ENCODE measurements at regions not wholly inside any gene's neighbourhood (a gene's known extent, or its start where the extent isn't known, plus 50 kb on each side); places are given as distances from the start of the nearest gene placed in this dataset.

DNA sequence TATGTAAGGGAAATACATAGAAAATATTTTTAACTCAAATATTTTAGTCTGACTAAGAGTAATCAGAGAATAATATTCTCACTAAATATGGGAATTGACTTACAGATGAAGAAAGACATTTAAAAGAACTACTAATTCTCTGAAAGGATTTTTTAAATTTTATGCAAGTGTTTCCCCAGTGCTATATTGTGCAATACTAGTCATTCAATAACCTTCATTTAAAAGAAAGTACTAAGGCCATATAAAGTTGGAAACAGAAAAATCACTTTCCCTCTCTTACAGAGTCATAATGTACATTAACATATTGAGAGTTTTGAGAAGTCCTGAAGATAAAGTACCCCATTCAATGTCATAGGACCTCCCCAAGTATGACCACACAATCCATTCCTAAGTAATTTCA lies 584.6 kb upstream of the ACVR2A start:
- Histone ChIP-seq H3K4me3 (replicated peaks; ENCODE audit: insufficient read depth, low read length) (no peak overlapping the region), H3K27ac (replicated peaks) (no peak overlapping the region), H3K27me3 (ENCODE audit: insufficient read depth, poor library complexity, severe bottlenecking) (no peaks in the 10 kb centered on the region)
- TF ChIP-seq GABPA (IDR thresholded peaks at IDR 0.05; ENCODE audit: low read depth) (no peak), SPI1 (IDR thresholded peaks at IDR 0.05; ENCODE audit: borderline replicate concordance, low read depth) (no peak), POLR2AphosphoS5 (IDR thresholded peaks at IDR 0.05; ENCODE audit: low read depth) (no peak)
- TF ChIP-seq, protein P1, sequence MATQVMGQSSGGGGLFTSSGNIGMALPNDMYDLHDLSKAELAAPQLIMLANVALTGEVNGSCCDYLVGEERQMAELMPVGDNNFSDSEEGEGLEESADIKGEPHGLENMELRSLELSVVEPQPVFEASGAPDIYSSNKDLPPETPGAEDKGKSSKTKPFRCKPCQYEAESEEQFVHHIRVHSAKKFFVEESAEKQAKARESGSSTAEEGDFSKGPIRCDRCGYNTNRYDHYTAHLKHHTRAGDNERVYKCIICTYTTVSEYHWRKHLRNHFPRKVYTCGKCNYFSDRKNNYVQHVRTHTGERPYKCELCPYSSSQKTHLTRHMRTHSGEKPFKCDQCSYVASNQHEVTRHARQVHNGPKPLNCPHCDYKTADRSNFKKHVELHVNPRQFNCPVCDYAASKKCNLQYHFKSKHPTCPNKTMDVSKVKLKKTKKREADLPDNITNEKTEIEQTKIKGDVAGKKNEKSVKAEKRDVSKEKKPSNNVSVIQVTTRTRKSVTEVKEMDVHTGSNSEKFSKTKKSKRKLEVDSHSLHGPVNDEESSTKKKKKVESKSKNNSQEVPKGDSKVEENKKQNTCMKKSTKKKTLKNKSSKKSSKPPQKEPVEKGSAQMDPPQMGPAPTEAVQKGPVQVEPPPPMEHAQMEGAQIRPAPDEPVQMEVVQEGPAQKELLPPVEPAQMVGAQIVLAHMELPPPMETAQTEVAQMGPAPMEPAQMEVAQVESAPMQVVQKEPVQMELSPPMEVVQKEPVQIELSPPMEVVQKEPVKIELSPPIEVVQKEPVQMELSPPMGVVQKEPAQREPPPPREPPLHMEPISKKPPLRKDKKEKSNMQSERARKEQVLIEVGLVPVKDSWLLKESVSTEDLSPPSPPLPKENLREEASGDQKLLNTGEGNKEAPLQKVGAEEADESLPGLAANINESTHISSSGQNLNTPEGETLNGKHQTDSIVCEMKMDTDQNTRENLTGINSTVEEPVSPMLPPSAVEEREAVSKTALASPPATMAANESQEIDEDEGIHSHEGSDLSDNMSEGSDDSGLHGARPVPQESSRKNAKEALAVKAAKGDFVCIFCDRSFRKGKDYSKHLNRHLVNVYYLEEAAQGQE (IDR thresholded peaks at IDR 0.05; ENCODE audit: insufficient replicate concordance, low read depth), result no peak
- TF ChIP-seq, protein P2, sequence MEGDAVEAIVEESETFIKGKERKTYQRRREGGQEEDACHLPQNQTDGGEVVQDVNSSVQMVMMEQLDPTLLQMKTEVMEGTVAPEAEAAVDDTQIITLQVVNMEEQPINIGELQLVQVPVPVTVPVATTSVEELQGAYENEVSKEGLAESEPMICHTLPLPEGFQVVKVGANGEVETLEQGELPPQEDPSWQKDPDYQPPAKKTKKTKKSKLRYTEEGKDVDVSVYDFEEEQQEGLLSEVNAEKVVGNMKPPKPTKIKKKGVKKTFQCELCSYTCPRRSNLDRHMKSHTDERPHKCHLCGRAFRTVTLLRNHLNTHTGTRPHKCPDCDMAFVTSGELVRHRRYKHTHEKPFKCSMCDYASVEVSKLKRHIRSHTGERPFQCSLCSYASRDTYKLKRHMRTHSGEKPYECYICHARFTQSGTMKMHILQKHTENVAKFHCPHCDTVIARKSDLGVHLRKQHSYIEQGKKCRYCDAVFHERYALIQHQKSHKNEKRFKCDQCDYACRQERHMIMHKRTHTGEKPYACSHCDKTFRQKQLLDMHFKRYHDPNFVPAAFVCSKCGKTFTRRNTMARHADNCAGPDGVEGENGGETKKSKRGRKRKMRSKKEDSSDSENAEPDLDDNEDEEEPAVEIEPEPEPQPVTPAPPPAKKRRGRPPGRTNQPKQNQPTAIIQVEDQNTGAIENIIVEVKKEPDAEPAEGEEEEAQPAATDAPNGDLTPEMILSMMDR (IDR thresholded peaks at IDR 0.05; ENCODE audit: insufficient read depth, low read length), result no peak
- no peak for DNase-seq (ENCODE audit: low read depth in 1 of 2, low spot score in 1 of 2)

GRCh38 chr2:147255812-147256211 lies 589.0 kb upstream of the ACVR2A start:
- no peak for DNase-seq (ENCODE audit: low read depth in 1 of 2, low spot score in 1 of 2)
- TF ChIP-seq GABPA (IDR thresholded peaks at IDR 0.05; ENCODE audit: low read depth) (no peak), SPI1 (IDR thresholded peaks at IDR 0.05; ENCODE audit: borderline replicate concordance, low read depth) (no peak), POLR2AphosphoS5 (IDR thresholded peaks at IDR 0.05; ENCODE audit: low read depth) (no peak)
- TF ChIP-seq, protein P2 (IDR thresholded peaks at IDR 0.05; ENCODE audit: insufficient read depth, low read length), result no peak
- TF ChIP-seq, protein P1 (IDR thresholded peaks at IDR 0.05; ENCODE audit: insufficient replicate concordance, low read depth), result no peak

DNA sequence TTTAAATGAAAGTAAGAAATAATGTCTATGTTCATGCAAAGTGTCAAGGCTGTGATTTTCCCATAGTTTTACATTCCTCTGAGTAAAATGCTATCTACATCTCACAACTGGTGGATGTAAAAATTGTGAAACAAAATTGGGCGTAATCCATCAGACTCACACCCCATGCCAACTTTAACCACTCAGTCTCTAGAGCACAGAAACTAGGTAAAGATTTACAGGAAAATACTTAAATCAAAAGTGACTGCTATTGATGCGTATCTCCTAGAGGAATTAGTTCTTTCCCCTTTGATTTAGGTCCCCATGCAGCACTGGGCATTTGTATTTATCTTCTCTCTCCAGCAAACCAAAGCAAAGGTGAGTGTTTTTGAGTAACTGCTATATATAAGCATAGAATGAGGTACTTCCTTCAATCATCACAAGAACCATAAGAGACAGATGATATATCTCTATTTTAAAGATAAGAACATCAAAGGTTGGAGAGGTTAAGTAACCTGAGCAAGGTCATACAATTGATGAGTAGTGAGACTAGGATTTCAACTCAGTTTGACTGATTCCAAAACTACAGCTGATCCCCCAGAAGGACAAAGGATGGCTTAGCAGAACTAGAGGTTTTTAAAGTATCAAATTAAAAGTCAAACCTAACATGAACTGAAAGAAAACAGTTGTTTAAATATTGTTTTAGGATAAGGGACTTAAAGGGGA lies 594.0 kb upstream of the ACVR2A start:
- no peak overlapping the region for H3K27ac ChIP-seq (replicated peaks)
- TF ChIP-seq POLR2AphosphoS5 (IDR thresholded peaks at IDR 0.05; ENCODE audit: low read depth) (no peak), SPI1 (IDR thresholded peaks at IDR 0.05; ENCODE audit: borderline replicate concordance, low read depth) (no peak), GABPA (IDR thresholded peaks at IDR 0.05; ENCODE audit: low read depth) (no peak)
- TF ChIP-seq, protein P2 (IDR thresholded peaks at IDR 0.05; ENCODE audit: insufficient read depth, low read length), result no peak
- TF ChIP-seq, protein P1 (IDR thresholded peaks at IDR 0.05; ENCODE audit: insufficient replicate concordance, low read depth), result no peak
- no peak overlapping the region for H3K4me3 ChIP-seq (replicated peaks; ENCODE audit: insufficient read depth, low read length)
- DNase-seq (ENCODE audit: low read depth in 1 of 2, low spot score in 1 of 2), result no peak
- no peaks in the 10 kb centered on the region for H3K27me3 ChIP-seq (ENCODE audit: insufficient read depth, poor library complexity, severe bottlenecking)

More at GRCh38 chr2:147255812-147256211, 589.0 kb upstream of the ACVR2A start:
- no peak overlapping the region for H3K4me3 ChIP-seq (replicated peaks; ENCODE audit: insufficient read depth, low read length)
- no peaks in the 10 kb centered on the region for H3K27me3 ChIP-seq (ENCODE audit: insufficient read depth, poor library complexity, severe bottlenecking)
- H3K27ac ChIP-seq (replicated peaks), result no peak overlapping the region

Measured in HL-60 (cell line).